GM06990 (cell line): ENCODE measurements at regions not wholly inside any gene's neighbourhood (a gene's known extent, or its start where the extent isn't known, plus 50 kb on each side); places are given as distances from the start of the nearest gene placed in this dataset.

Source experiments
- DNase-seq: peaks from one replicate; pipeline ENCODE4 v3.0.0-alpha.2; 2011; ENCODE audit not compliant: insufficient read length; ENCODE audit errors: extremely low read depth
- H3K27me3 ChIP-seq: replicated peaks from 2 replicates; pipeline ENCODE4 v1.6.0; 2011; ENCODE audit warnings: low read length; ENCODE audit not compliant: control insufficient read depth, insufficient read depth
- H3K36me3 ChIP-seq: 2 replicates; pipeline ENCODE4 v1.5.1; 2011; ENCODE audit warnings: low read length; ENCODE audit not compliant: control insufficient read depth, insufficient read depth
- H3K4me3 ChIP-seq: replicated peaks from 2 replicates; pipeline ENCODE4 v1.5.1; 2011; ENCODE audit warnings: low read depth, mild to moderate bottlenecking, control low read depth, low read length
- TF ChIP-seq, protein P1 (sequence below): IDR thresholded peaks from 2 replicates; pipeline ENCODE4 v1.5.1; 2011; ENCODE audit warnings: low read length, control low read depth, mild to moderate bottlenecking, inconsistent platforms; ENCODE audit not compliant: insufficient read depth, poor library complexity, severe bottlenecking

DNA sequence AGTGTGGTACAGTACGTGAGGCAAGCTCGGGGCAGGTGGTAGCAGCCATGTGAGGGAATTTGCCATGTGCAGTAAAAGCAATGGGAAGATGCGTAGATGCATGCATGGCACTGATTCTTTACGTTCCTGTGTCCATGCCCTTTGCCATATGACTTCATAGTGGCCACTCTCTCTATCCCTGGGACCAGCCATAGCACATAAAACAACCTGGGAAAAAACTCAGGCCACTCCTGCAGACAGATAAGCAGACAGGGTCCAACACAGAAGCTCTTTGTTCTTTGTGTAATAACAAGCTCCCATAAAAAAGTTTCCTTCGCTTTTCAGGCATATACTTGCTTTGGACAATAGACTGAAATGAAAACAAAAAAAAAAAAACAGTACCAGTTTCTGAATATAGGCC is 622.4 kb upstream of the POM121L12 start:
- Histone ChIP-seq H3K36me3 (no peaks in the 10 kb centered on the region), H3K4me3 (no peak overlapping the region), H3K27me3 (no peaks in the 10 kb centered on the region)
- TF ChIP-seq, protein P1, sequence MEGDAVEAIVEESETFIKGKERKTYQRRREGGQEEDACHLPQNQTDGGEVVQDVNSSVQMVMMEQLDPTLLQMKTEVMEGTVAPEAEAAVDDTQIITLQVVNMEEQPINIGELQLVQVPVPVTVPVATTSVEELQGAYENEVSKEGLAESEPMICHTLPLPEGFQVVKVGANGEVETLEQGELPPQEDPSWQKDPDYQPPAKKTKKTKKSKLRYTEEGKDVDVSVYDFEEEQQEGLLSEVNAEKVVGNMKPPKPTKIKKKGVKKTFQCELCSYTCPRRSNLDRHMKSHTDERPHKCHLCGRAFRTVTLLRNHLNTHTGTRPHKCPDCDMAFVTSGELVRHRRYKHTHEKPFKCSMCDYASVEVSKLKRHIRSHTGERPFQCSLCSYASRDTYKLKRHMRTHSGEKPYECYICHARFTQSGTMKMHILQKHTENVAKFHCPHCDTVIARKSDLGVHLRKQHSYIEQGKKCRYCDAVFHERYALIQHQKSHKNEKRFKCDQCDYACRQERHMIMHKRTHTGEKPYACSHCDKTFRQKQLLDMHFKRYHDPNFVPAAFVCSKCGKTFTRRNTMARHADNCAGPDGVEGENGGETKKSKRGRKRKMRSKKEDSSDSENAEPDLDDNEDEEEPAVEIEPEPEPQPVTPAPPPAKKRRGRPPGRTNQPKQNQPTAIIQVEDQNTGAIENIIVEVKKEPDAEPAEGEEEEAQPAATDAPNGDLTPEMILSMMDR: no peak
- DNase-seq: no peak

DNA sequence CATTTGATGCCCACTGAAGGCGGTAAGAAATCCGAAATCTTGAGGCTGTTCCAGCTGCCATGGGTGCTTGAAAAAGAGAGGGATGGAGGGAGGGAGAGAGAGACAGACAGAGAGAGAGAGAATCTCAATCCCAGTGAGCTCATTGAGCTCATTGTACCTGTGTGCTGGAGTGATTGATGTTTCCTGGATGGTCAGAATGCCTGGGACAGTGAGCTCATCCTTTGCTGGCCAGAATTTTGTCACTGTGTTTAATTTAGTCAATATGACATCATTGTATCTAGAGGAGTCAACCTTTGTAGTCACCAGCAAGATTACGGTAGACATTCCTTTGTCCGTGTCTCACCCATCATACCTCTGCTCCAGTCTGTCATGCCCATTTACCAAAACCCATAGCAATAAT is 625.4 kb upstream of the POM121L12 start:
- Histone ChIP-seq H3K4me3 (no peak overlapping the region), H3K27me3 (no peaks in the 10 kb centered on the region)
- no peak for DNase-seq

DNA sequence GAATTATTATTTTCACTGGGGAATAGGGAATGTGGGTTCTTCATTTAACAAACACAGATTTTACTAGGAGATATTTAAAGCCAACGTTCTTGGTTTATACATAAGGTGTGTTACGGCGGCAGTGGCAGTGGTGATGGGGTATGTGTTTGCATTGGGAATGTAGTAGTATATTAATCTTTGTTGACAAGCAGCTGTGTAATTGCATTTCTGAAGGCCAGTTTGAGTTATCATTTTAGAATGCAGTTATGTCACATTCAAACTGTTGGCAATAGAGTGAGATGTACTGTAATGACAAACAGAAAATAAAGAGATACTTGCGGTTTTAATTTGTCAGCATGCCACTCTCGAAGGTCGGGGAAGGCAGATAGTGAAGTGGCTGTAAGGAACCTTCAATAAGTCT is 628.6 kb upstream of the POM121L12 start:
- no peaks in the 10 kb centered on the region for H3K27me3 ChIP-seq
- no peak for DNase-seq
- no peaks in the 10 kb centered on the region for H3K36me3 ChIP-seq
- TF ChIP-seq, protein P1: no peak
- no peak overlapping the region for H3K4me3 ChIP-seq

More for the DNA sequence above, 625.4 kb upstream of the POM121L12 start:
- H3K36me3 ChIP-seq: no peaks in the 10 kb centered on the region
- TF ChIP-seq, protein P1: no peak

DNA sequence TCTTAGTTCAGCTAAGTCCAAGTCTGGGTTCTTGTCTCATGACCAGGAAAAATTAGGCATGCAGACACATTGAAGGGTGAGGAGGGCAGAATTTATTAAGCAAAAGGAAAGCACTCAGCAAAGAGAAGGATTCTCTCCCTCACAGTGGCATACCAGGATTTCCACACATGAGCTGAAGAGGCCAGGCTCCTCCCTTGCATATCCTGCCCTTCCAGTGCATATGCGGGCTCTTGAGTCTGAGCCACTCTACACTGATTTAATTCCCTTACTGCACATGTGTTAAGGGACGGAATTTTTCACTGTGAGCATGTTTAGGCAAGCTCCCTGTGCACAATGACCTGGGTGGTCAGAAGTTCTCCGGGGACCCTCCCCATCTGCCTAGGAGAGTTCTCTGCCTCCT is 652.7 kb upstream of the POM121L12 start:
- H3K4me3 ChIP-seq: no peak overlapping the region
- TF ChIP-seq, protein P1: no peak
- no peaks in the 10 kb centered on the region for H3K27me3 ChIP-seq
- H3K36me3 ChIP-seq: no peaks in the 10 kb centered on the region
- DNase-seq: no peak

DNA sequence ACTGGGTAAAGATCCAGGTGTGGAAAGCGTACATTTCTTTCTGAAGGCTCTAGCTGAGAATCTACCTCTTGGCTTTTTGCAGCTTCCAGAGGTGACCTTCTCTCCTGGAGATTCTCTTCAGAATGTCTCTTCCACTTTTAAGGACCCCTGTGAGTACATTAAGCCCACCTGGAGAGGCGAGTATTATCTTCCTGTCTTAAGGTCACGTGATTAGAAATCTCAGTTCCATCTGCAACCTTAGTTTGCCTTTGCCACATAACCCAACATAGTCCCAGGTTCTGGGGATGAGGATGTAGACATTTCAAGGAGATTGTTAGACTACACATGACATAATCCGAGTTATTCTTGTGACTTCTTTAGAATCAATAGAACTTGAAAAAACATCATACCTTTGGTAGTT is 665.5 kb upstream of the POM121L12 start:
- Histone ChIP-seq H3K36me3 (no peaks in the 10 kb centered on the region), H3K4me3 (no peak overlapping the region), H3K27me3 (no peaks in the 10 kb centered on the region)
- TF ChIP-seq, protein P1: no peak
- no peak for DNase-seq

DNA sequence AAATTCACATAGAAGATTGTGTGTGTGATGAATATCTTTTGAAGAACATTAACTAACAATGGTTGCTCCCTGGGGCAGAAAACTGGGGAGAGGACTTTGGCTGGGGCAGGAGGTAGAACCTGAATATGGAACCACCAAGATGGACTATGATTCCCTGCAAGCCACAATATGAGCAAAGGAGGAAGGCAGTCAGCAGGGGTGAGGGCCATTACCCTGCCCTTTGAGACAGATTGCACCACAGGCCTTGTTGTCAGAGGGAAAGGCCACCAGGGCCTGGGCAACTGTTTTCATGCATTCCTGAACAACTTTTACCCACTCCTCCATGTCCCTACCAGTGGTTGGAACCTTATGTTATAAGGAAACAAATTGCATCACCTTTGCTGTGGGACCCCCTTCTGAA is 670.1 kb upstream of the POM121L12 start:
- TF ChIP-seq, protein P1: no peak
- no peak overlapping the region for H3K4me3 ChIP-seq
- H3K36me3 ChIP-seq: no peaks in the 10 kb centered on the region
- no peaks in the 10 kb centered on the region for H3K27me3 ChIP-seq
- DNase-seq: no peak
